Stimulated activated CD4-positive, alpha-beta T cell treated with anti-CD3 and anti-CD28 coated beads, Interleukin-2, amount 100 ng/mL, for 24 hours (primary cell): ENCODE measurements at regions not wholly inside any gene's neighbourhood (a gene's known extent, or its start where the extent isn't known, plus 50 kb on each side); places are given as distances from the start of the nearest gene placed in this dataset.

Experiments used
- DNase-seq, 2 donors: peaks; one replicate each; pipeline ENCODE4 v3.0.0-alpha.2; 2020

- DNase-seq = no peak
These were observed 58.9 kb downstream of the NUDT11 start for GRCh38 chrX:51437521-51437920.

- DNase-seq = no peak
These were observed 61.3 kb downstream of the NUDT11 start for GRCh38 chrX:51435101-51435500.

GRCh38 chrX:51421972-51422597, 74.3 kb downstream of the NUDT11 start:
- DNase-seq = no peak

- DNase-seq = peak in 1 of 2 donors; percentile 24
These were observed 75.8 kb downstream of the NUDT11 start for GRCh38 chrX:51420610-51421009.

- DNase-seq = no peak
These were observed 75.8 kb downstream of the NUDT10 start for GRCh38 chrX:51408462-51408861.

GRCh38 chrX:51407520-51408409, 75.1 kb downstream of the NUDT10 start:
- DNase-seq = no peak

GRCh38 chrX:51406688-51407519, 74.3 kb downstream of the NUDT10 start:
- DNase-seq = no peak

- no peak for DNase-seq
These were observed 71.8 kb downstream of the NUDT10 start for GRCh38 chrX:51404445-51404844.

- DNase-seq = peak; percentile 52 to 56
These were observed 63.4 kb downstream of the NUDT10 start for GRCh38 chrX:51395810-51396728.

- DNase-seq = no peak
These were observed 62.8 kb downstream of the NUDT10 start for GRCh38 chrX:51395480-51395809.
